HCT116 (cell line): ENCODE measurements at regions not wholly inside any gene's neighbourhood (a gene's known extent, or its start where the extent isn't known, plus 50 kb on each side); places are given as distances from the start of the nearest gene placed in this dataset.

Experiments used
- ATAC-seq: fragments of 200-7000 bp; cut with Tn5 transposase; 2 replicates; pipeline ENCODE4 v1.9.1; 2020; ENCODE audit warnings: mild to moderate bottlenecking, moderate library complexity
- BruUV-seq: library from RNA; stranded (reverse); fragments of 400-500 nt; replicated peaks from 2 replicates; lab custom pipeline; 2021; lab: Mats Ljungman, UMichigan
- CTCF ChIA-PET: fragments of 300-600 bp; sonication (Branson Sonifier 250); formaldehyde crosslinking; loops from one replicate; lab custom pipeline; 2021; ENCODE audit warnings: antibody characterized with exemption; lab: Charles Lee
- POLR2A ChIA-PET: fragments of 300-600, 350-600 bp; sonication (Branson Sonifier 250); formaldehyde crosslinking; loops from one replicate; lab custom pipeline; 2021; ENCODE audit warnings: antibody characterized with exemption; lab: Charles Lee
- RAD21 ChIA-PET, 2 experiments: fragments of 300-600 bp; sonication (Branson Sonifier 250); formaldehyde crosslinking; loops; one replicate each; lab custom pipeline; 2023; ENCODE audit warnings: low total read pairs in 2 of 2; ENCODE audit not compliant: uncharacterized antibody in 2 of 2, unreplicated experiment in 2 of 2, low non-redundant PET in 1 of 2; lab: Charles Lee
- DNase-seq: peaks from one replicate; pipeline ENCODE4 v3.0.0-alpha.2; 2010; ENCODE audit warnings: low read depth, low spot score
- H2AFZ ChIP-seq: fragments of 200-600 bp; shearing (Covaris generic), sonication (generic); 2 replicates; pipeline ENCODE4 v1.6.1; 2017; ENCODE audit warnings: low read depth, mixed run types, mixed read lengths, antibody characterized with exemption, low read length; ENCODE audit not compliant: poor library complexity, severe bottlenecking
- H3K27ac ChIP-seq: 2 replicates; pipeline ENCODE4 v1.5.1; 2012; ENCODE audit warnings: low read depth, low read length
- H3K27me3 ChIP-seq: fragments of 200-600 bp; sonication (generic); 2 replicates; pipeline ENCODE4 v1.6.1; 2016; ENCODE audit warnings: mixed run types, low read length, mixed read lengths; ENCODE audit not compliant: insufficient read depth
- H3K36me3 ChIP-seq, 2 experiments: fragments of 200-500 bp in 1 of 2; fragments of 200-600 bp in 1 of 2; sonication (Bioruptor generic) in 1 of 2; sonication (generic) in 1 of 2; 2 replicates each; pipeline versions ENCODE4 v1.5.1 to v1.6.1; 2014 to 2016; ENCODE audit warnings: low read length in 2 of 2, inconsistent platforms in 1 of 2, mixed read lengths in 1 of 2, mixed run types in 1 of 2; ENCODE audit not compliant: insufficient read depth in 2 of 2, control insufficient read depth in 1 of 2
- H3K4me1 ChIP-seq, 2 experiments: fragments of 200-600 bp in 1 of 2; sonication (generic) in 1 of 2; 2 replicates each; pipeline versions ENCODE4 v1.5.1 to v1.6.1; 2012 to 2017; ENCODE audit warnings: low read length in 2 of 2, inconsistent platforms in 1 of 2, mild to moderate bottlenecking in 1 of 2, mixed read lengths in 1 of 2, mixed run types in 1 of 2, moderate library complexity in 1 of 2; ENCODE audit not compliant: insufficient read depth in 2 of 2, control insufficient read depth in 1 of 2
- H3K4me2 ChIP-seq: fragments of 200-600 bp; sonication (generic); 2 replicates; pipeline ENCODE4 v1.6.1; 2017; ENCODE audit warnings: mixed run types, low read length, mixed read lengths
- H3K4me3 ChIP-seq, 2 experiments: fragments of 200-600 bp in 1 of 2; sonication (generic) in 1 of 2; replicated peaks in 1 of 2; 2 replicates each; pipeline ENCODE4 v1.5.1; 2011 to 2016; ENCODE audit warnings: low read length in 2 of 2, control low read depth in 1 of 2, low read depth in 1 of 2, mild to moderate bottlenecking in 1 of 2, mixed read lengths in 1 of 2, mixed run types in 1 of 2
- H3K79me2 ChIP-seq: fragments of 200-600 bp; sonication (generic); 2 replicates; pipeline ENCODE4 v1.6.1; 2017; ENCODE audit warnings: mild to moderate bottlenecking, mixed run types, low read length, moderate library complexity, mixed read lengths; ENCODE audit not compliant: insufficient read depth
- H3K9ac ChIP-seq: fragments of 200-600 bp; sonication (generic); 2 replicates; pipeline ENCODE4 v1.6.1; 2016; ENCODE audit warnings: low read length, mixed read lengths
- H3K9me2 ChIP-seq: fragments of 200-600 bp; sonication (generic), shearing (Covaris generic); 2 replicates; pipeline ENCODE4 v1.6.1; 2017; ENCODE audit warnings: mixed run types, mild to moderate bottlenecking, moderate library complexity; ENCODE audit not compliant: insufficient read depth
- H3K9me3 ChIP-seq, 2 experiments: fragments of 200-500 bp in 1 of 2; fragments of 200-600 bp in 1 of 2; sonication (Bioruptor generic) in 1 of 2; sonication (generic) in 1 of 2; 2 replicates each; pipeline ENCODE4 v1.6.1; 2014 to 2017; ENCODE audit warnings: low read length in 2 of 2, mixed read lengths in 2 of 2, inconsistent platforms in 1 of 2, low read depth in 1 of 2, mild to moderate bottlenecking in 1 of 2, mixed run types in 1 of 2, moderate library complexity in 1 of 2; ENCODE audit not compliant: control insufficient read depth in 1 of 2, insufficient read depth in 1 of 2
- H4K20me1 ChIP-seq: fragments of 200-600 bp; sonication (generic), shearing (Covaris generic); 2 replicates; pipeline ENCODE4 v1.6.1; 2017; ENCODE audit warnings: mixed run types, mild to moderate bottlenecking, moderate library complexity; ENCODE audit not compliant: insufficient read depth
- ATF3 ChIP-seq: IDR thresholded peaks from 2 replicates; pipeline ENCODE4 v1.6.1; 2012
- CBX3 ChIP-seq: IDR thresholded peaks from 2 replicates; pipeline ENCODE4 v1.6.1; 2012; ENCODE audit warnings: low read depth
- CEBPB ChIP-seq: IDR thresholded peaks from 2 replicates; pipeline ENCODE4 v1.6.1; 2012; ENCODE audit warnings: low read depth
- CTCF ChIP-seq, 3 experiments: fragments of 200-600 bp in 1 of 3; sonication (generic) in 1 of 3; IDR thresholded peaks in 2 of 3; conservative IDR thresholded peaks in 1 of 3; 2 replicates each; pipeline ENCODE4 v1.5.1; 2012 to 2017; ENCODE audit warnings: low read depth in 2 of 3, low read length in 2 of 3, antibody characterized with exemption in 1 of 3, borderline replicate concordance in 1 of 3, control low read depth in 1 of 3, mild to moderate bottlenecking in 1 of 3, mixed read lengths in 1 of 3, mixed run types in 1 of 3, moderate library complexity in 1 of 3; ENCODE audit not compliant: insufficient read depth in 1 of 3
- EGR1 ChIP-seq: IDR thresholded peaks from 2 replicates; pipeline ENCODE4 v1.6.1; 2012; ENCODE audit warnings: low read depth
- ELF1 ChIP-seq: IDR thresholded peaks from 2 replicates; pipeline ENCODE4 v1.6.1; 2012; ENCODE audit warnings: low read depth, borderline replicate concordance
- EZH2 ChIP-seq: fragments of 200-600 bp; sonication (generic); IDR thresholded peaks from 2 replicates; pipeline ENCODE4 v1.6.1; 2017; ENCODE audit warnings: antibody characterized with exemption, mixed run types
- FOSL1 ChIP-seq: IDR thresholded peaks from 2 replicates; pipeline ENCODE4 v1.6.1; 2012; ENCODE audit warnings: low read depth
- MAX ChIP-seq: IDR thresholded peaks from 2 replicates; pipeline ENCODE4 v1.6.1; 2012
- POLR2A ChIP-seq: IDR thresholded peaks from 2 replicates; pipeline ENCODE4 v1.7.0; 2011; ENCODE audit warnings: borderline replicate concordance; ENCODE audit not compliant: insufficient read depth, insufficient read length; ENCODE audit errors: extremely low read depth
- POLR2AphosphoS5 ChIP-seq: IDR thresholded peaks from 2 replicates; pipeline ENCODE4 v1.6.1; 2011; ENCODE audit warnings: mild to moderate bottlenecking, low read depth, low read length, moderate library complexity
- RAD21 ChIP-seq: IDR thresholded peaks from 2 replicates; pipeline ENCODE4 v1.6.1; 2012; ENCODE audit warnings: low read depth, mild to moderate bottlenecking
- REST ChIP-seq: IDR thresholded peaks from 2 replicates; pipeline ENCODE4 v1.6.1; 2012; ENCODE audit warnings: low read depth
- SIN3A ChIP-seq: IDR thresholded peaks from 2 replicates; pipeline ENCODE4 v1.6.1; 2012; ENCODE audit warnings: low read depth
- TCF7L2 ChIP-seq: IDR thresholded peaks from 2 replicates; pipeline ENCODE4 v1.7.0; 2011; ENCODE audit warnings: borderline replicate concordance, inconsistent platforms; ENCODE audit not compliant: insufficient read depth, insufficient read length; ENCODE audit errors: extremely low read depth
- ZBTB33 ChIP-seq: IDR thresholded peaks from 2 replicates; pipeline ENCODE4 v1.6.1; 2011; ENCODE audit warnings: mild to moderate bottlenecking, low read length, moderate library complexity; ENCODE audit not compliant: insufficient replicate concordance; ENCODE audit errors: extremely low read depth
- ZFX ChIP-seq: fragments of 450-650 bp; IDR thresholded peaks from 2 replicates; pipeline ENCODE4 v1.6.1; 2017
- intact Hi-C: fragments of 100-400 bp; cut with micrococcal nuclease; formaldehyde crosslinking; loops from 2 replicates; pipeline ENCODE4 v1.10.0; 2022

GRCh38 chr4:128501239-128501638 lies 213.6 kb upstream of the PGRMC2 start:
- TF ChIP-seq RAD21 (no peak), CTCF (IDR thresholded peaks at IDR 0.05 in 2 of 3, conservative IDR thresholded peaks at IDR 0.05 in 1 of 3; ENCODE audit: borderline replicate concordance in 1 of 3, insufficient read depth in 1 of 3, low read depth in 2 of 3, low read length in 2 of 3) (no peak), EGR1 (no peak), TCF7L2 (no peak), ELF1 (no peak), POLR2A (no peak), ZFX (no peak), MAX (no peak), EZH2 (no peak), REST (no peak), FOSL1 (no peak), ZBTB33 (no peak), POLR2AphosphoS5 (no peak), SIN3A (no peak), CBX3 (no peak), CEBPB (no peak), ATF3 (no peak)
- TF ChIP-seq, all 23 proteins: peak for 0
- H3K4me3 ChIP-seq: no peak overlapping the region
- ChIA-PET CTCF (no interaction called here), RAD21 (no interaction called here), POLR2A (no interaction called here)
- ATAC-seq: no peak
- H3K9me3 ChIP-seq: no peaks in the 10 kb centered on the region
- H3K36me3 ChIP-seq: no peaks in the 10 kb centered on the region
- H2AFZ ChIP-seq: no peak overlapping the region
- no TSS peak for BruUV-seq
- no peaks in the 10 kb centered on the region for H4K20me1 ChIP-seq
- H3K9ac ChIP-seq: no peak overlapping the region
- intact Hi-C loops: no loop called here
- H3K9me2 ChIP-seq: no peaks in the 10 kb centered on the region; the same call in 1 of the 2 replicates
- DNase-seq: no peak
- no peak overlapping the region for H3K4me2 ChIP-seq
- H3K27me3 ChIP-seq: no peaks in the 10 kb centered on the region
- H3K79me2 ChIP-seq: no peaks in the 10 kb centered on the region
- H3K27ac ChIP-seq: no peak overlapping the region
- no peaks in the 10 kb centered on the region for H3K4me1 ChIP-seq
